ENCODE measurements at regions not wholly inside any gene's neighbourhood (a gene's known extent, or its start where the extent isn't known, plus 50 kb on each side); places are given as distances from the start of the nearest gene placed in this dataset.

GRCh38 chr11:120024046-120024445, 113.9 kb downstream of the TRIM29 start:
- TF ChIP-seq POLR2A (IDR thresholded peaks at IDR 0.05) (no peak), CTCF (IDR thresholded peaks at IDR 0.05) (no peak), POLR2AphosphoS5 (IDR thresholded peaks at IDR 0.05) (no peak), EP300 (IDR thresholded peaks at IDR 0.05) (no peak)
